Sigmoid colon (tissue), 4 donors: ENCODE measurements at regions not wholly inside any gene's neighbourhood (a gene's known extent, or its start where the extent isn't known, plus 50 kb on each side); places are given as distances from the start of the nearest gene placed in this dataset.

ENCODE experiments used
- EP300 ChIP-seq, 4 donors: sonication (generic); formaldehyde crosslinking; IDR thresholded peaks; one replicate each; pipeline ENCODE4 v1.6.1; 2017; ENCODE audit warnings: antibody characterized with exemption in 4 of 4
- POLR2A ChIP-seq, 2 donors: fragments of 450-650 bp; IDR thresholded peaks; one replicate each; pipeline ENCODE4 v1.6.1; 2016; ENCODE audit warnings: antibody characterized with exemption in 2 of 2, mild to moderate bottlenecking in 2 of 2, moderate library complexity in 2 of 2
- POLR2AphosphoS5 ChIP-seq, 4 donors: sonication (generic); formaldehyde crosslinking; IDR thresholded peaks; one replicate each; pipeline ENCODE4 v1.6.1; 2017; ENCODE audit warnings: antibody characterized with exemption in 4 of 4
- TF ChIP-seq, protein P1 (sequence below), 4 experiments: fragments of 450-650 bp in 3 of 4; fragments of 200-600 bp in 1 of 4; IDR thresholded peaks; one replicate each; pipeline ENCODE4 v1.5.1; 2016 to 2019; ENCODE audit warnings: antibody characterized with exemption in 4 of 4, mild to moderate bottlenecking in 3 of 4, moderate library complexity in 2 of 4

DNA sequence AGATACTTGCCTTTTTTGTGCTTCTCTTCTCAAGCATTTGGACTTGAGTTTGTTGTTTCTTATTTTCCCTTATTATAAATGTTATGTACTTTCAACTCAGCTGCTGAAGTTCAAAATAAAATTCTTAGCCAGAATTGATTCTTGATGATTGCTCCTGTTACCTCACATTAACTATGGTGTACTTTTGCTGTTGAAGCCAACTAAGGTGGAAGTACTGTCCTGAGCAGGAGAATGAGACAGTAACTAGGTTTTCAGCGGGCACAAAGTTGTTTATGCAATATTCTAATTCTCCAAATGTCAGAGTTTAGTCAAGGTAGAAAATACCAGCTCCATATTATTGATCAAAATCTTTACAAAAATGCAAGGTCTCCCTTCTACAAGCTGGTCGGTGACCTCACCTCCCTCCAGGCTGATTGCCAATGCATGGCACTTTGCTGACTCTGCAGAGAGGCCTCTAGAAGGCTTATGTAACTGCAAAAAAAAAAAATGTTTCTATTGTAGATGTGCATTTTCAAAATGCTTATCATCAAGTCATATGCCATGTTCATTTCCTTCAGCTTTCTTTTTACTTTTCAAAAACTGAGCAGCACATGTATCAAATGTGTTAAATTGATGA is 1783.5 kb upstream of the WWC1 start:
- TF ChIP-seq POLR2A (IDR thresholded peaks at IDR 0.05), result no peak
- TF ChIP-seq, protein P1, sequence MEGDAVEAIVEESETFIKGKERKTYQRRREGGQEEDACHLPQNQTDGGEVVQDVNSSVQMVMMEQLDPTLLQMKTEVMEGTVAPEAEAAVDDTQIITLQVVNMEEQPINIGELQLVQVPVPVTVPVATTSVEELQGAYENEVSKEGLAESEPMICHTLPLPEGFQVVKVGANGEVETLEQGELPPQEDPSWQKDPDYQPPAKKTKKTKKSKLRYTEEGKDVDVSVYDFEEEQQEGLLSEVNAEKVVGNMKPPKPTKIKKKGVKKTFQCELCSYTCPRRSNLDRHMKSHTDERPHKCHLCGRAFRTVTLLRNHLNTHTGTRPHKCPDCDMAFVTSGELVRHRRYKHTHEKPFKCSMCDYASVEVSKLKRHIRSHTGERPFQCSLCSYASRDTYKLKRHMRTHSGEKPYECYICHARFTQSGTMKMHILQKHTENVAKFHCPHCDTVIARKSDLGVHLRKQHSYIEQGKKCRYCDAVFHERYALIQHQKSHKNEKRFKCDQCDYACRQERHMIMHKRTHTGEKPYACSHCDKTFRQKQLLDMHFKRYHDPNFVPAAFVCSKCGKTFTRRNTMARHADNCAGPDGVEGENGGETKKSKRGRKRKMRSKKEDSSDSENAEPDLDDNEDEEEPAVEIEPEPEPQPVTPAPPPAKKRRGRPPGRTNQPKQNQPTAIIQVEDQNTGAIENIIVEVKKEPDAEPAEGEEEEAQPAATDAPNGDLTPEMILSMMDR (IDR thresholded peaks at IDR 0.05), result no peak
- no peak for TF ChIP-seq POLR2AphosphoS5 (IDR thresholded peaks at IDR 0.05)
- no peak for TF ChIP-seq EP300 (IDR thresholded peaks at IDR 0.05)
